Mesenteric fat pad (tissue), 1 donor: ENCODE measurements at regions not wholly inside any gene's neighbourhood (a gene's known extent, or its start where the extent isn't known, plus 50 kb on each side); places are given as distances from the start of the nearest gene placed in this dataset.

Source experiments
- DNase-seq: peaks from one replicate; pipeline ENCODE4 v3.0.0-alpha.2; 2020; ENCODE audit warnings: low spot score
- donor health status: DM: yes; HTN: yes; CAD: no.

DNA sequence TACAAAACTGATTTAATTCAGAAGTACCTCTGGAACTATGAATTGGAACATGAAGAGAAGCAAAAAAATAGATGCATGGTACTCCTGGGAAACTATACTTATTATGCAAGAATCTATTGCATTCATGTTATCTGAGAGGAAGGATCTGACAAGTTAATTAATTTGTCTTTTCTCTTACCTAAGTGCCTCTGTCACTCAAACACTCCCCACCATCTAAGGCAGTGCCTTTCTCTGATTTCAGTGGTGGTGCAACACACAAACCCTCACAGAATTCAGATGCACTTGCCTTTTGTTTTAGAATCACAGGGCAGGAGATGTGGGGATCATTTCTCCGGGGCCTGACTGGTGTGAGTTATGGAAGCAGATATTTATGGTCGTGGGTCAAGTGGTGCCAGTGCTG lies 52.5 kb upstream of the C9orf72 start:
- no peak for DNase-seq

DNA sequence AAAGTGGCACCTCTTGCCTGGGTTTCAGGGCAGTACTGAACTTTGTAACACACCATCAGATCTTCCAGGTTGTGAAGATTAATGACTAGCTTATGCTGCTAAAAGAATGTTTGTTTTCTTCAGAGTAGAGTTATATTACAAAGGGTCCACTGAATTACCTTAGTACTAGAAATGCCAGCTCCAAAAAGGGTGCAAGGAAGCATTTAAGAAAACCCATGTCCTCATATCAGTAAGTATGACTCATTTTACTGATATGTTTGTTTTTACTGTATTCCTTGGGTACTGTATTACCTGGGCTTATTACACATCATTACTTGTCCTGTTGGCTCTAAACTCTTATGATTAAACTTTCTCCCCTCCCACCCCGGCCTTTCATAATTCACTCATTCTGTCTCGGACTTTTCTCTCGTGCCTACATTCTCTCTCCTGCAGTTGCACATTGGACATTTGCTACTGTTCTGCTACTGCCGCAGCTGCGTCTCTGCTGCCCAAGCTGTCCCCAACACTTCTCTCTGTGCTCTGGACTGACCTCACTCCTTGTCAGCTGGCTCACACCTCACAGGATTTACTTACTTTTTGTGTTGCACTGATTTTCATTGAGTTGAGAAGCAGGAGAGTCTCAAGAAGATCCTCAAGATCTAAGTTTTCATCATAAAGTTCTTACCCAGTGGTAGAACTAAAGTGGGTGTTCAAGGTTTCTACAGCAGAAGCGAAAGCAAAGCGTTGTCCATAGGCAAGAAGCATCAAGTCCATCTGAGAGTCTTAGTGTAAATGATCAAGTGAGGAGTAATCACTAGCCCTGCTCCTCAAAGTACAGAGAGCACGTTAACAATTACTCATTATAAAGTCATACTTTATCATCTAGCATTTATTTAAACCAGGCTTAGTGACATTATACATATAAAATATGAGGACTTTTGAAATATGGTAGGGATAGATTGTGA lies 53.2 kb upstream of the C9orf72 start:
- no peak for DNase-seq

DNA sequence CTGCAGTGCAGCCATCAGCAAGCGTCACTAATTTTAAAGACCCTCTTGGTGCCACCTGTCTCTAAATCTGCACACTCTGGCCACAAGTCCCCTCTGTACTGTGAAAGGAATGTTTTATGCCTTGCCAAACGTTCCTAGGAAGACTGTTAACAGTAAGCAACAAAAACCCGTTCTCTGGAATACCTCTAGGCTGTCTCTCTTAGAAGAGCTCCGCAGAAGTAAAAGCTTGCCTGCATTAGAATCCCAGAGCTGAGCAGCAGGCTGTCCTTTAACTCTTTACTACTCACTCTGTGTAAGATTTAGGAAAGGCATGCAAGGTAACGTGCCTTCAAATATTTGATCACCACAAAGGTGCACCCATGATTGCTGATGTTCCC lies 53.9 kb upstream of the C9orf72 start:
- DNase-seq: no peak

DNA sequence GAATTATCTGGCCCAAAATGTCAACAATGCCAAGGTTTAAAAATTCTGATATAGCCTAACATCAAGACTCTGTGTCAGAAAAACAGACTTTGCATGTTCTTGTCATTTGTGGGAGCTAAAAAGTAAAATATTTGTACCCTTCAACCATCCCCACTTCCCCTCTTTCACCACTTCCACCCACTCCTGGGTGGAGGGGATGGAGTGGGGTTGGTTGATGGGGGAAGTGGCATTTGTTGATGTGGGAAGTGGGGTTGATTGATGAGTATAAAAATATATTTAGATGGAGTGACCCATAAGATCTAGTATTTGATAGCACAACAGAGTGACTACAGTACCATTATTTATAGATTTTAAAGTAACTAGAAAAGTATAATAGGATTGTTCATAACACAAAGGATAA lies 55.0 kb upstream of the C9orf72 start:
- no peak for DNase-seq

DNA sequence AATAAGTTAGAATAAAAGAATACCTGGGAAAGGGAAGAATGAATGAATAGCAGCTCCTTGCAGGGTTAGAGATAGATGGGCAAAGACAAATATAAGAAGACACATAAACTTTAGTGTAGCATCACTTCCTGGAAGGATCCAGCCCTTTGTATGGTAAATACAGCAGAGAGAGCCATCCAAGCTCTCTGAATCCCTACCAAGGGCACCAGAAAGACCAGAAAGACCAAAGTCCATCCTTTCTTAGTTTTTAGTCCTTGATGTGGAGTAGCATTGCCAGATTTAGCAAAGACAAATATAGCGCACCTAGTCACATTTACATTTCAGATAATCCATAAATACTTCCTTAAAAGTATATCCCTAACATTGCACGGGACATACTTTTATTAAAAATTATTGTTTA lies 56.1 kb upstream of the C9orf72 start:
- no peak for DNase-seq

DNA sequence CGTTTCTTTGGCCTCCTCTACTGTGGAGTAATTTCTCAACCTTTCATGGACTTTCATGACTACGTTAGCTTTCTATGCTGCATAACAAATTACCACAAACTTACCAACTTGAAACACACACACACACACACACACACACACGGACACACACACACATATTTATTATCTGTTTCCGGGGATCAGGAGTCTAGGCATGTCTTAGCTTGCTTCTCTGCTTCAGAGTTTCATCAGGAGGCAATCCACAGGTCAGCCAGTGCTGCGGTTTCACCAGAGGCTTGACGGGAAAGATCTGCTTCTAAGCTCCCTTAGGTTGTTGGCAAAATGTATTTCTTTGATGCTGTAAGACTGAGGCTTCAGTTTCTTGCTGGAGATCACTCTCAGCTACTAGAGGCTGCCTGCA lies 59.0 kb upstream of the C9orf72 start:
- no peak for DNase-seq

DNA sequence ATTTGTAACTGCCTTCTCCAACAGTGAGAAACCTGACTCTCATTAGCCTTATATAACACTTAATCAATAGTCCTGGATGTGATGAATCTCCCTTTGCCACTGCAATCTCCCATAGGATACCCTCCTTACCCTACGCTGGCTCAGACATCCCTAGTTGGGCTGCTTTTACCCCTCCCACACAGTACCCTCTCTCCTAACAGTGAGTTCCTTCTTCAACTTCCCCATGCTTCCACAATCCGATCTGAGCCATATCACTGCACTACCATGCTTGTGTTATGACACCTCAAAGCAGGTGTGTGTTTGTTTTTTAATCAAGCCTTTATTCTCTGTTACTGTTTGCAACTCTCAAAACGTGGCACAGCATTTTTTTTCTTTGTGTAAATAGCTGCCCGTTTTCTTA lies 60.5 kb upstream of the C9orf72 start:
- DNase-seq: no peak

DNA sequence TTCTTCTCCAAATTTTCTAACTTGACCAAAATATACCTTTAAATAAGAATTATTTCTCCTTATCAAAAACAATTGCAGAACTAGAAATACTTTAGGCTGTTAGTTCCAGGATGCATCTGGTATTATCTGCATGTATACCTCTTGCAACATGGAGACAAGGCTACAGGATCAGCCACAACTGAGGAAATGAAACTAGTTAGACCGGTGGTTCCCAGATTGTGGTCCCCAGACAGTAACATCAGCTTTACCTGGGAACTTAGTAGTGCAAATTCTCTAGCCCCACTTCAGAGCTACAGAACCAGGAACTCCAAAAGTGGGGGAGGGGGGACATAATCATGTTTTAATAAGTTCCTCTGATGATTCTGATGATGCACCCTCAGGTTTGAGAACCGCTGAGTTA lies 61.6 kb upstream of the C9orf72 start:
- DNase-seq: no peak

DNA sequence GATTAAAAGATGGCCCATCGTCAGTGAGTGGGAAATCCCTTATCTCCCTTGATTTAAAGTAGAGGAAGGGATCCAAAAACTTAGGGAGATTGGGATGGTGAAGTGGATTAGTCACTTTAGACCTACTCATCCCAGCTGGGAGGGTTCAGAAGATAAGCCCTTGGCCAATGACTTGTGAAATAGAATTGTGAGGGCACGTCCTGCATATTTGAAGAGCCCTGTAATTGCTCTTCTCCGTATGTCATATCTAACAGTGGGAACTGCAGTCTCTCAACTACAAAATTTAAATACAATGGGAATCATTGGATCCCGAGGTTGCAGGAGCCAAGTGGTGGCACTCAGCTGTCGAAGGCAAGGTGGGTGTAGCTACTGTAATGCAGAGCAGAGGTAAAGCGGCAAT lies 65.4 kb upstream of the C9orf72 start:
- no peak for DNase-seq

DNA sequence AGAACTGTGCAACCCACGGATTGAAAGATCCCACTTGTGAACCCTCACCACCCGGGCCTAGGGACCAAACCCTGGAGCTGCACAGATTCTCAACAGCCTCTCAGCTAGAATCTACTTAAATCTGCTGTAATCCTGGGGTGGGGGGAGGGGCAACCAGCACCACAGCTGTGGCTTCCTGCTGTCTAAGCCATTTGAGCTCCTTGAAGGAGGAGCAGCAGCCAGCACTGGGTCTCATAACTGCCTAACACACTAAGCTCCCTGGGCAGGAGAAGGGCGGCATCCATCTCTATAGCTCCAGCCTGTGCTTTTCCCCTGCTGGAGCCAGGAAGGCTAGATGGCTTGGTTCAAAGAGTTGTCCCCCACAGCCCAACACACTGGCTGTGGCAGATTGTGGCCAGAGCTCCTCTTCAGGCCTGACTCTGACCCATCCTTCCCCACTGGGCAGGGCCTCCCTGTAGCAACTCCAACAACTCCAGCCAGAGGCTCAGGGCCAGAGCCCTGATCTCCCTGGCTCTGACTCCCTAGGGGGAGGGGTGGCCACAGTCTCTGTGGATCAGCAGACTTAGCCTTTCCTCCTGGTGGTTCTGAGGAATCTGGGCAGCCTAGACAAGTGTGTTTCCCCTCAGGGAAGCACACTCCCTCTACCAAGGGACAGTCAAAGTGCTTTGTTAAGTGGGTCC lies 72.0 kb upstream of the C9orf72 start:
- DNase-seq: no peak

DNA sequence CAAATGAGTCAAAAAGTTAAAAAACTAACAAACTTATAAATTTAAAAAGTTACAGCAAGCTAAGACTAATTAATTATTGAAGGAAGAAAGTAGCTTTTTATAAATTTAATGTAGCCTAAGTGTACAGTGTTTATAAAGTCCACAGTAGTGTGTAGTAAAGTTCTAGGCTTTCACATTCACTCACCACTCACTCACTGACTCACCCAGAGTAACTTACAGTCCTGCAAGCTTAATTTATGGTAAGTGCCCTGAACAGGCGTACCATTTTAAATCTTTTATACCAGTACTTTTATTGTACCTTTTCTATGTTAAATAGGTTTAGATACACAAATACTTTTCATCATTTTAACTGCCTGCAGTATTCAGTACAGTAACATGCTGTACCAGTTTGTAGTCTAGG lies 80.0 kb upstream of the C9orf72 start:
- DNase-seq: no peak

DNA sequence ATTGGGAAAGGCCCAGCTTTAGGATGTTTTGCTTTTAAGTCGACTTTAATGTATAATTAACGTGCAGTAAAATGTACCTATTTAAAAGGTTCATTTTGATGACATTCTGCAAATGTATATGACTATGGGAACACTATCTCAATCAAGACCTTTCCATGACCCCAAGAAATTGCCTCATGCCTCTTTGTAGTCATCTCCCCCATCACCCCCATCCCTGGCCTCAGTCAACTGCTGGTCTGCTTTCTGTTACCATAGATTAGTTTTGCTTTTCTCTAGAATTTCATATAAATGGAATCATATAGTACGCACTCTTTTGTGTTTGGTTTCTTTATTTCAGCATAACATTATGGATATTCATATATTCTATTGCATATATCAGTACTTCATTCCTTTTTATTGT lies 80.7 kb upstream of the C9orf72 start:
- DNase-seq: no peak

DNA sequence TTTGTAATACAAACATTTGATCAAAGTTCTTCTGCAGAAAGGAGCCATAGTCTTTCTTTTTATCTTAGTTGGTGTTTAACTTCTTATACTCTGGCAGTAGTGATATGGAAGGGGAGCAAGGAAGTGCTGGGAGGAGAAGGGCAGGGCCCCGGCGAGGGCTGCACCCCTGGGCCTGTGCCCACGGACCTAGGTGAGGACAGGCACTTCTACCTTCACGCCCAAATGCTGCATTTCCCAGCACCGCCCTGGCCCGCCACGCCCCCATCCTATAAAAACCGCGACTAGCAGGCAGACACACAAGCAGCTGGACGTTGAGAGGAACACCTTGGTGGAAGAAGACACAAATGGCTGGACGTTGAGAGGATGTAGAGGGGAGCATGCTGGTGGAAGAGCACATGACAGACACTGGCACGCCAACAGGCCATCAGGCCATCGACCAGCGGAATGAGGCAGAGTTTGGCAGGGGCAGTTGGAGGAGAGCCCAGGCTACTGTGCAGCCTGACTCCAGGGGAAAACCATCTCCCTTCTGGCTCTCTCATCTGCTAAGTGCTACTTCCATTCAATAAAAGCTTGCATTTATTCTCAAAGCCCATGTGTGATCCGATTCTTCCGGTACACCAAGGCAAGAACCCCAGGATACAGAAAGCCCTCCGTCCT lies 81.5 kb upstream of the C9orf72 start:
- no peak for DNase-seq

DNA sequence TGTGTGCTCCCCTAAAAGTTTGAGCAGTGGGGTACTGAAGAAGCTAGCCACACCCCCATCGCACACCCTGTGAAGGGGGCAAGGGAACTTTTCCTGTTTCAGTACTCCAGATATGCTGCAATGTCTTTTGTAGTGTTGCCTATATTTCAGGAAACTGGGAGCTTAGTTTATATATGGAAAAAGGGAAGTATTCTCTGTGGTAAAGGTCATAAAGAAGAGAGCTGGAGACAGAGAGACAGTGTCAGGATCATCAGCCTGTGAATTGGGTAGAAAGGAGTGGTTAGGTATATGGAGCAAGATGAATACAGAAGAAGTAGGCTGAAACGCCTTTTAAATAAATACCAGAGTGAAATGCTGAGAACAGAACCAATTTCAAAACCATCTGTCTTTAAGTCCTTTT lies 82.2 kb upstream of the C9orf72 start:
- DNase-seq: no peak

DNA sequence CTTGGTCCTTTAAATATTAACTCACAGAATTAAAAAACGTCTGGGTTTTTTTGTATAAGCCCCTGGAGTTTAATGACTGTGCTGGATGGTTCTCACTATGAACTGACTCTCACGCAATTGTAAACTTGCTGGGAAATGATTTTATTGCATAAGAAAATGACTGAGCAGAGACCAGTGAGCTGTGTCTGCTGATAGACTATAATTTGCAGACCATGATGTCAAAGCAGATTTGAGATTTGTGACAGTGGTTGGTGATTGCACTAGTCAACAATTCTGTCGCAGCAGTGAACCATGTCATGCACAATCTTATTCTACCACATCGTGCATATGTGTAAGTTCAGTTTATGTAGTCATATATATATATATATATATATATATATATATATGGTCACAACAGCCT lies 85.7 kb upstream of the C9orf72 start:
- no peak for DNase-seq

DNA sequence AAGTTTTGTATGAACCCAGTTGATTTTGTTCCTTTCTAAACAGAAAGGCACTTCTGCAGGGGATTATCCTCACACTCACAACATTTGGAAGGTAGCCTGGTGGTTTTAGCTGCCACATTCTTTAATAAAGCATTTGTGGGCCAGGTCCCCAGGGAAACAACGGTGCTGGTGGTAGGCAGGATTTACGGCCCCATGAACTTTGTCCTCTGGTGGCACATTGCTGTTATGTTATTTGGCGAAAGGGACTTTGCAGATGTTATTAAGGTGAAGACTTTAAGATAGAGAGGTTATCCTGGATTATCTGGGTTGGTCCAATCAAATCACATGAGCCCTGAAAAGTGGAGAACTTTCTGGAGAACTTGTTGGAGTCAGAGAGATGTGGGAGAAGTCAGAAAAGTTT lies 86.3 kb upstream of the C9orf72 start:
- DNase-seq: no peak

DNA sequence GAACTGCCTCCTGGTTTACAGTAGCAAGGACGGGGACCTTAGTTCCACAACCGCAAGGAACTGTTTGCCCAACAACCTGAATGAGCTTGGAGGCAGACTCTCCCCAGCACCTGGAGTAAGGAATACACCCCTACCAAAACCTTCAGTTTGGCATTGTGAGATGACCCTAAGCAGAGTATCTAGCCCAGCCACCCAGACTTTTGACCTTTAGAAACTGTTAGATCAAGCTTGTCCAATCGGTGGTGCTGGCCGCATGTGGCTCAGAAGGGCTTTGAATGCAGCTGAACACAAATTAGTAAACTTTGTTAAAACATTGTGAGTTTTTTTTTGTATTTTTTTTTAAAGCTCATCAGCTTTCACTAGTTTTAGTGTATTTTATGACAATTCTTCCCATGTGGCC lies 86.9 kb upstream of the C9orf72 start:
- DNase-seq: no peak

DNA sequence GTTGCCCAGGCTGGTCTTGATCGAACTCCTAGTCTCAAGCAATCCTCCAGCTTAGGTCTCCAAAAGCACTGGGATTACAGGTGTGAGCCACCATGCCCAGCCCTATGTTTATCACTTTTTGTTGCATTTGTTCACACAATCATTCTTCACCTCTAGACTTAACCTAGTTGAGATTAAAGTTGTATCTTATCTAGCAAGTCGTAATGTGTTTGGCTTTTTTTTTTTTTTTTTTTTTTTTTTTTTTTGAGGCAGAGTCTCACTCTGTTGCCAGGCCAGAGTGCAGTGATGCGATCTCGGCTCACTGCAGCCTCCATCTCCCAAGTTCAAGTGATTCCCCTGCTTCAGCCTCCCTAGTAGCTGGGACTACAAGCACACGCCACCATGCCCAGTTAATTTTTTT lies 90.2 kb upstream of the C9orf72 start:
- DNase-seq: no peak

DNA sequence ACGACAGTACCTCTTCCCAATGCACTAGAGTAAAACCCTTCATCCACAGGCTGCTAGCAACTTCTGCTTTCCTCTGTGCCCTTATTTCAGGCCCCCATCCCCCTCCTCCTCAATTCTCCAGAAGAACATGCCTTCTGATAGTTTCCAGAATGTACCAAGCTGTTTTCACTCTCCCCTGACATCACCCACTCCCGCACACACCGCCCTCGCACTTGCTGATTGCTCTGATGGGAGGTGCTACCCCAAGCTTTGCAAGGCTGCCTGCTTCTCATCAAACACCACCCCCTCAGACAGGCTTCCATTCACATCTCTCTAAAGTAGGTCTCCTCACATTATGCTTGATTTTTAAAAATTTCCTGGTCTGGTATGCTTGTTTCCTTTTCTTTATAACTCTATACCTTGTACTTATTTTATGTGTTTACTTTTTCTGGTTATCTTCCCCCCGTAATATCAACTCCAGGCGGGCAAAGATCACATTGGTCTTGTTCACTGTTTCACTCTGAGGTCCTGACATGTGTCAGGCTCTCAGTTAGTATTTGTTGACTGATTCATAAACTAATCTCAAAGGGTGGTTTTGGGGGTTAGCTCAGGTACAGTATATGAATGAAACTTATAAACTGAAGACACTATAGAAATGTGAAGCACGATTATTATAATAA lies 91.0 kb upstream of the C9orf72 start:
- no peak for DNase-seq

DNA sequence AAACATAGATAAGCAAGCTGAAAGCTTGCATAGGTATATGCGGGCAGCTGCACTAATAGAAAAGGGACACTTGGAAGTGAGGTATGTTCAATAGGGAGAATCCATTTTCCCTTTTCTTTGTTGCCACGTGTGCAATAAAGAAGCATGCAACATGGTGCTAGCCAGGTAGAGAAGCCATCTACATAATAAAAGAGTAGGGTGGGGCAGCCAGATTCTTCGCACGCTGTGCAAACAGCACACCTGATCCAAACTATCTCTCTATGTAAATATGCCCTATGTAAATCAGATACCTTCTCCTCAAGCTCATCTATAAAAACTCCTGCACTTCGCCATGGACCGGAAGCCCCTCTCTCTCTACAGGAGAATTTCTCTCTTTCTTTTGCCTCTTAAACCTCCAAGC lies 91.9 kb upstream of the C9orf72 start:
- no peak for DNase-seq

DNA sequence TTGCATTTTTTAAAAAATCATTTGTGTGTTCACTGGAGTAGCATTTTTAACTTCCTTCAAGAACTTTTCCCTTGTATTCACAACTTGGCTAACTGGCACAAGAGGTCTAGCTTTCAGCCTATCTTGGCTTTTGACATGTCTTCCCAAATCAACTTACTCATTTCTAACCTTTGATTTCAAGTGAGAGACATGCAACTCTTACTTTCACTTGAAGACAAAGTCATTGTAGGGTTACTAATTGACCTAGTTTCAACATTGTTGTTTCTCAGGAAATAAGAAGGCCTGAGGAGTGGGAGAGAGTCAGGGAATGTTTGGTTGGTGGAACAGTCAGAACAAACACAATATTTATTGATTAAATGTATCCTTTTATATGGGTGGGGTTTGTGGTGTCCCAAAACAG lies 95.0 kb upstream of the C9orf72 start:
- no peak for DNase-seq

DNA sequence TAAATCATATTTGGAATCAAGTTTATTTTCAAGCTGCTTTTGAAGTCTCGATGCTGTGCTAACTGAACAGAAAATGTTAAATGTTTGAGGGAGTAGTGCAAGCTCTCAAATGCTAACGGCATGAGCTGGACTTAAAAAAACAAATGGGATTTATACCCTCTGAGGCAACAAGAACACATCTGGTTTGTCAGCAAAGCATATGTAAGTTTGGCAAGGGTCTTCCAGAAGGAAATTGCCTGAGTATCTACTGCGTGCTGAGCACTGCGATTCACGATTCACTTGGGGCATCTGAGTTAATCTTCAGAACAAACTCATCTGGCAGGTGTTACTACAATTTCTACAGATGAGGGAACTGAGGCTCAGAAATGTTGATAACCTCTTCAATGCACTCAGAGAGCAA lies 98.4 kb upstream of the C9orf72 start:
- no peak for DNase-seq
